ENCODE measurements at regions not wholly inside any gene's neighbourhood (a gene's known extent, or its start where the extent isn't known, plus 50 kb on each side); places are given as distances from the start of the nearest gene placed in this dataset.

DNA sequence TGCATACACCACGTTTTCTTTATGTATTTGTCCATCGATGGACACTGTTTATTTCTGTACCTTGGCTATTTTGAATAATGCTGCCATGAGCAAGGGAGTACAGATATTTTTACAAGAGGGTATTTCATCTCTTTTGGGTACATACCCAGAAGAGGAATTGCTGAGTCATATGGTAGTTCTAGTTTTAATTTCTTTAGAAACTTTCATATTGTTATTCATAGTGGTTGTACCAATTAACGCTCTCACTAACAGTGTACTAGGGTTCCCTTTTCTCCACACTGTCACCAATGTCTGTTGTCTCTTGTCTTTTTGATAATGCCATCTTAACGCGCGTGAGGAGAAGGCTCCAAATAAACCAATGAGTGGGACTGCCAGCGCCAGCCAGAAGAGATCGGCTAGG lies 257.6 kb upstream of the EDIL3 start:
- Histone ChIP-seq H4K5ac (ENCODE audit: insufficient read length, low read depth, low read length) (no peak overlapping the region), H4K91ac (replicated peaks; ENCODE audit: insufficient read length, low read length) (no peak overlapping the region), H4K8ac (ENCODE audit: extremely low read depth, insufficient read depth, low read length) (no peak overlapping the region), H3K23ac (ENCODE audit: insufficient read length) (no peak overlapping the region), H3K14ac (ENCODE audit: insufficient read length) (no peak overlapping the region), H3K9ac (replicated peaks in 1 of 4; ENCODE audit: extremely low read depth in 1 of 4, low read depth in 3 of 4, low read length in 3 of 4) (no peak overlapping the region), H3K4me1 (replicated peaks in 1 of 4; ENCODE audit: control insufficient read depth in 3 of 4, insufficient read depth in 4 of 4, low read length in 3 of 4) (no peaks in the 10 kb centered on the region), H2BK5ac (ENCODE audit: low read depth, low read length) (no peak overlapping the region), H2AK5ac (ENCODE audit: low read depth, low read length) (no peak overlapping the region), H3K4me2 (ENCODE audit: insufficient read depth in 1 of 2, low read depth in 2 of 2, low read length in 2 of 2) (no peak overlapping the region), H3K27me3 (replicated peaks in 1 of 4; ENCODE audit: control insufficient read depth in 3 of 4, extremely low read depth in 1 of 4, insufficient read depth in 3 of 4, low read length in 3 of 4) (no peaks in the 10 kb centered on the region), H2BK120ac (replicated peaks; ENCODE audit: low read depth, low read length) (no peak overlapping the region), H2BK20ac (ENCODE audit: low read length) (no peak overlapping the region), H2BK12ac (ENCODE audit: low read depth, low read length) (no peak overlapping the region), H2BK15ac (ENCODE audit: low read length) (no peak overlapping the region), H3K36me3 (ENCODE audit: control insufficient read depth in 2 of 4, insufficient read depth in 4 of 4, low read length in 3 of 4) (no peaks in the 10 kb centered on the region), H3K79me2 (ENCODE audit: control insufficient read depth in 1 of 2, insufficient read depth in 2 of 2, low read length in 2 of 2) (no peaks in the 10 kb centered on the region), H3K27ac (ENCODE audit: low read depth, low read length) (no peak overlapping the region), H3K23me2 (ENCODE audit: low read depth, low read length) (peaks cover 1% of the 10 kb centered on the region; the same call in 1 of the 2 replicates), H3K18ac (ENCODE audit: extremely low read depth, low read length) (no peak overlapping the region), H4K20me1 (replicated peaks in 1 of 2; ENCODE audit: control insufficient read depth in 1 of 2, insufficient read depth in 2 of 2, low read length in 2 of 2) (no peaks in the 10 kb centered on the region), H3K79me1 (ENCODE audit: low read depth, low read length) (no peaks in the 10 kb centered on the region), H3K56ac (replicated peaks; ENCODE audit: insufficient read length, low read depth, low read length) (no peak overlapping the region), H3K4ac (replicated peaks; ENCODE audit: insufficient read length, low read depth, low read length) (no peak overlapping the region), H2AFZ (ENCODE audit: low read length) (no peak overlapping the region), H3K9me3 (ENCODE audit: insufficient read depth in 2 of 2, low read depth in 1 of 2, low read length in 1 of 2) (no peaks in the 10 kb centered on the region; a peak in 1 of 4 replicates), H3K4me3 (ENCODE audit: extremely low read depth in 1 of 4, insufficient read depth in 2 of 4, low read depth in 3 of 4, low read length in 4 of 4) (no peak overlapping the region)
- DNase-seq (ENCODE audit: low read depth in 1 of 2, low spot score in 2 of 2) (no peak), FAIRE-seq (no peak)
- 93% methylated on average over 8 of the region's 8 CpGs; no CpG with 5 or more reads in 1 of the 2 experiments for WGBS, 2 experiments (ENCODE audit: extremely low coverage in 1 of 2, insufficient coverage in 1 of 2, insufficient read length in 1 of 2, insufficient replicate concordance in 2 of 2, low coverage in 1 of 2, low lambda C conversion rate in 2 of 2, missing lambda C conversion rate in 1 of 2)
- TF ChIP-seq SAP30 (IDR thresholded peaks at IDR 0.05; ENCODE audit: insufficient read depth, insufficient replicate concordance, low read length) (no peak), HDAC2 (IDR thresholded peaks at IDR 0.05; ENCODE audit: borderline replicate concordance in 1 of 2, low read depth in 2 of 2, low read length in 2 of 2) (no peak)
- POLR2A ChIA-PET (ENCODE audit: partially characterized antibody), result no interaction called here
- CTCF ChIA-PET (ENCODE audit: partially characterized antibody), result no interaction called here

Data from H1 (cell line).